ENCODE measurements at regions not wholly inside any gene's neighbourhood (a gene's known extent, or its start where the extent isn't known, plus 50 kb on each side); places are given as distances from the start of the nearest gene placed in this dataset.
"Not testable (repeated sequence)": the region's sequence is repeated elsewhere in the genome, so short reads cannot be mapped to it uniquely, and the experiment has no call there.

DNA sequence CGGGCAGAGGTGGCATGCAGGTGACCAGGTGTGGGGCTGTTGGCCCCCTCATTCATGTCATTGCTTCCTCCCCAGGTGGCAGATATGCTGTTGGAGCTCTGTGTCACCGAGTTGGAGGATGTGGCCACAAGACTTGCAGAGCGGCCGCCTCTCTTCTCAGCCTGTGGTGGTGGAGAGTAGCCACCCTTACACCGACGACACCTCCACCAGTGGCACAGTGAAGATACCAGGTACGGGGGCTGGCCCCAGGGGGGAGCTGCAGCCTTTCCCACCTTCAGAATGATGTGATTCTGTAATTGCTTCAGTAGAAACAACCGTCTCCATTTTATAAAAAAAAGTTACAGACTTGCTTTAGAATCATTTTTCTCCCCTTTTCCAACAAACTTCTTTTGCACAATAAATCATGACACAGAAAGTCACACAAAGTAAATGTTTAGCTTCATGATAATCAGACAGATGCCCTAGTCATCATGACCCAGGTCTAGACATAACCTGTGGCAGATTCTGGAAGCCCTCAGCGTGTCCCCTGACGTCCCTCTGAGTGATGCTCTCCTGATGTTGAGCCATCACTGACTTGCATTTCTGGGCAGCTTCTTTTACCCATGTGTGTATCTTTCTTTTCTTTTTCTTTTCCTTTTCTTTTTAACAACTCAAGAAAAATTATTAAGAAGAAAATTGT, 76.0 kb upstream of the FAN1 start:
- Histone ChIP-seq H3K4me3 (ENCODE audit: low read depth, low read length, poor library complexity, severe bottlenecking) (no peak overlapping the region), H3K4me2 (ENCODE audit: low read length) (no peak overlapping the region), H3K79me2 (ENCODE audit: insufficient read depth, low read depth, low read length) (no peaks in the 10 kb centered on the region), H2AFZ (ENCODE audit: low read length) (no peak overlapping the region), H3K4me1 (ENCODE audit: insufficient read depth, low read length, poor library complexity, severe bottlenecking) (no peaks in the 10 kb centered on the region), H3K36me3 (ENCODE audit: insufficient read depth, low read length) (no peaks in the 10 kb centered on the region), H4K20me1 (ENCODE audit: insufficient read depth, low read length) (no peaks in the 10 kb centered on the region), H3K9me3 (ENCODE audit: low read length) (no peaks in the 10 kb centered on the region), H3K27ac (ENCODE audit: low read depth, low read length, poor library complexity, severe bottlenecking) (no peak overlapping the region), H3K9me2 (ENCODE audit: insufficient read depth, low read length) (no peaks in the 10 kb centered on the region)
- intact Hi-C loops (cut with micrococcal nuclease; ENCODE audit: unreplicated experiment) = no loop called here
- no TSS peak for BruUV-seq (replicated peaks)
- DNase-seq (ENCODE audit: low spot score) = no peak
- CTCF ChIA-PET (ENCODE audit: unreplicated experiment) = no interaction called here
- POLR2A ChIA-PET = no interaction called here
- TF ChIP-seq EZH2phosphoT487 (IDR thresholded peaks at IDR 0.05; ENCODE audit: borderline replicate concordance, low read depth, low read length) = no peak
- TF ChIP-seq, protein P1, sequence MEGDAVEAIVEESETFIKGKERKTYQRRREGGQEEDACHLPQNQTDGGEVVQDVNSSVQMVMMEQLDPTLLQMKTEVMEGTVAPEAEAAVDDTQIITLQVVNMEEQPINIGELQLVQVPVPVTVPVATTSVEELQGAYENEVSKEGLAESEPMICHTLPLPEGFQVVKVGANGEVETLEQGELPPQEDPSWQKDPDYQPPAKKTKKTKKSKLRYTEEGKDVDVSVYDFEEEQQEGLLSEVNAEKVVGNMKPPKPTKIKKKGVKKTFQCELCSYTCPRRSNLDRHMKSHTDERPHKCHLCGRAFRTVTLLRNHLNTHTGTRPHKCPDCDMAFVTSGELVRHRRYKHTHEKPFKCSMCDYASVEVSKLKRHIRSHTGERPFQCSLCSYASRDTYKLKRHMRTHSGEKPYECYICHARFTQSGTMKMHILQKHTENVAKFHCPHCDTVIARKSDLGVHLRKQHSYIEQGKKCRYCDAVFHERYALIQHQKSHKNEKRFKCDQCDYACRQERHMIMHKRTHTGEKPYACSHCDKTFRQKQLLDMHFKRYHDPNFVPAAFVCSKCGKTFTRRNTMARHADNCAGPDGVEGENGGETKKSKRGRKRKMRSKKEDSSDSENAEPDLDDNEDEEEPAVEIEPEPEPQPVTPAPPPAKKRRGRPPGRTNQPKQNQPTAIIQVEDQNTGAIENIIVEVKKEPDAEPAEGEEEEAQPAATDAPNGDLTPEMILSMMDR (conservative IDR thresholded peaks at IDR 0.05; ENCODE audit: low read length) = no peak

DNA sequence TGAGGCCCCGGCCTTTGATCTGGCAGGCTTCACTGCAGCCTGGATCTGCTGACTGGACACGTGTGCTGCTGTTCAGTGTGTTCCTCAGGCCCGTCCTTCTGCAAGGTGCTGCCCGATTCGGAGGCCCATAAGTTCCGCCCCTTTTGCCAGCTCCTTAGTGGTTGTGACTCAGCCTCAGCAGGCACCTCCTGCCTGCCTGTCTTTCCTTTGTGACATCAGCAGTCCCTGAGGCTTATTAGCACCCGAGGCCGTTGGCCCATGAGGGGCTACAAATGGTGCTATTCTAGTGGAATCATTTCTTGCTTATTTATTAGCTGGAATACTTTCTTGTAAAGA, 75.4 kb upstream of the FAN1 start:
- H3K4me1 ChIP-seq (ENCODE audit: insufficient read depth, low read length, poor library complexity, severe bottlenecking); H2AFZ ChIP-seq (ENCODE audit: low read length); H3K9me2 ChIP-seq (ENCODE audit: insufficient read depth, low read length); H3K9me3 ChIP-seq (ENCODE audit: low read length); H3K4me3 ChIP-seq (ENCODE audit: low read depth, low read length, poor library complexity, severe bottlenecking); intact Hi-C loops (cut with micrococcal nuclease; ENCODE audit: unreplicated experiment); BruUV-seq (replicated peaks); H4K20me1 ChIP-seq (ENCODE audit: insufficient read depth, low read length); H3K36me3 ChIP-seq (ENCODE audit: insufficient read depth, low read length); DNase-seq (ENCODE audit: low spot score); H3K4me2 ChIP-seq (ENCODE audit: low read length); H3K27ac ChIP-seq (ENCODE audit: low read depth, low read length, poor library complexity, severe bottlenecking); CTCF ChIA-PET (ENCODE audit: unreplicated experiment); H3K79me2 ChIP-seq (ENCODE audit: insufficient read depth, low read depth, low read length): not testable (repeated sequence)
- POLR2A ChIA-PET = interaction anchor here (0.6 kb wide), 1 partner anchor 91 kb away, joined by 6 read pairs; no protein-coding TSS in a partner anchor

DNA sequence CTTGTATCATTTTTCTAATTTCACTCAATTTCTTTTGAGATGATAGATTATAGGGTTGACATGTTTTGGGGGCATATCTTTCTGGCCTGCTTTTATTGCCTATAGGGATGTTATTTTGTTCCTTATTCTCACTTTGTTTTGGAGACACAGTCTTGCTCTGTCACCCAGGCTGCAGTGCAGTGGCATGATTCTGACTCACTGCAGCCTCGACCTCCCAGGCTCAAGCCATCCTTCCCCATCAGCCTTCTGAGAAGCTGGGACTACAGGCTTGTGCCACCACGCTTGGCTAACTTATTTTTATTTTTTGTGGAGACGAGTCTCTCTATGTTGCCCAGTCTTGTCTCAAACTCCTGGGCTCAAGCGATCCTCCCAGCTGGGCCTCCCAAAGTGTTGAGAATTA, 72.8 kb upstream of the FAN1 start:
- intact Hi-C loops (cut with micrococcal nuclease; ENCODE audit: unreplicated experiment) = no loop called here
- no peak for DNase-seq (ENCODE audit: low spot score)
- H3K27ac ChIP-seq (ENCODE audit: low read depth, low read length, poor library complexity, severe bottlenecking) = no peak overlapping the region
- H3K4me3 ChIP-seq (ENCODE audit: low read depth, low read length, poor library complexity, severe bottlenecking) = no peak overlapping the region
- H2AFZ ChIP-seq (ENCODE audit: low read length) = no peak overlapping the region
- H3K36me3 ChIP-seq (ENCODE audit: insufficient read depth, low read length) = no peaks in the 10 kb centered on the region
- no peaks in the 10 kb centered on the region for H3K9me2 ChIP-seq (ENCODE audit: insufficient read depth, low read length)
- CTCF ChIA-PET (ENCODE audit: unreplicated experiment) = no interaction called here
- H4K20me1 ChIP-seq (ENCODE audit: insufficient read depth, low read length) = no peaks in the 10 kb centered on the region
- H3K79me2 ChIP-seq (ENCODE audit: insufficient read depth, low read depth, low read length) = no peaks in the 10 kb centered on the region
- BruUV-seq (replicated peaks) = no TSS peak
- no peak overlapping the region for H3K4me2 ChIP-seq (ENCODE audit: low read length)
- no peaks in the 10 kb centered on the region for H3K4me1 ChIP-seq (ENCODE audit: insufficient read depth, low read length, poor library complexity, severe bottlenecking)
- no peaks in the 10 kb centered on the region for H3K9me3 ChIP-seq (ENCODE audit: low read length)
- POLR2A ChIA-PET = no interaction called here
- TF ChIP-seq, protein P1 (conservative IDR thresholded peaks at IDR 0.05; ENCODE audit: low read length) = no peak
- no peak for TF ChIP-seq EZH2phosphoT487 (IDR thresholded peaks at IDR 0.05; ENCODE audit: borderline replicate concordance, low read depth, low read length)

DNA sequence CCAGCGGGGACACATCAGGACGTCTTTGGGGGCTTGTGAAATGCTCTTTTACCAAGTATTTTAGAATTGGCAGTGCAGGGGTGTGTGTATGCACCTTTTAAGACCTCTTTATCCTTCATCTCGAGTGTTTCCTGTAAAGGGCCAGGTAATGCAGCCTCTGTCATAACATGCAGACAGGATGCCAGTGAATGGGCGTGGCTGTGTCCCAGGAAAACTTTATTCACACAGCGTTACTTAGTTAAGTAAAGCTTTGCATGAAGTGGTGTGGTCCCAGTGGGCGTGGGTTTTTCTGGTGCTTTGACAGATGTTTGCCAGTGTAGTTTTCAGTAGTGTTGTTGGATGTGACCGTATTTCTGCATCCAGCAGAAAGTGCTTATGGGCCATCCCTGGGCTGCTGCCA, 70.3 kb upstream of the FAN1 start:
- DNase-seq (ENCODE audit: low spot score); H3K79me2 ChIP-seq (ENCODE audit: insufficient read depth, low read depth, low read length); H3K27ac ChIP-seq (ENCODE audit: low read depth, low read length, poor library complexity, severe bottlenecking); H3K36me3 ChIP-seq (ENCODE audit: insufficient read depth, low read length); H3K4me2 ChIP-seq (ENCODE audit: low read length); H2AFZ ChIP-seq (ENCODE audit: low read length); intact Hi-C loops (cut with micrococcal nuclease; ENCODE audit: unreplicated experiment); H3K4me3 ChIP-seq (ENCODE audit: low read depth, low read length, poor library complexity, severe bottlenecking); H4K20me1 ChIP-seq (ENCODE audit: insufficient read depth, low read length); H3K9me2 ChIP-seq (ENCODE audit: insufficient read depth, low read length); H3K9me3 ChIP-seq (ENCODE audit: low read length); H3K4me1 ChIP-seq (ENCODE audit: insufficient read depth, low read length, poor library complexity, severe bottlenecking); BruUV-seq (replicated peaks); POLR2A ChIA-PET: not testable (repeated sequence)
- CTCF ChIA-PET (ENCODE audit: unreplicated experiment) = interaction anchor here (0.6 kb wide), 1 partner anchor 9 kb away, joined by 3 read pairs; no protein-coding TSS in a partner anchor

- DNase-seq (ENCODE audit: low spot score); H3K36me3 ChIP-seq (ENCODE audit: insufficient read depth, low read length); POLR2A ChIA-PET; intact Hi-C loops (cut with micrococcal nuclease; ENCODE audit: unreplicated experiment); H3K9me2 ChIP-seq (ENCODE audit: insufficient read depth, low read length); BruUV-seq (replicated peaks); H3K4me3 ChIP-seq (ENCODE audit: low read depth, low read length, poor library complexity, severe bottlenecking); H3K79me2 ChIP-seq (ENCODE audit: insufficient read depth, low read depth, low read length); CTCF ChIA-PET (ENCODE audit: unreplicated experiment); H3K4me2 ChIP-seq (ENCODE audit: low read length); H4K20me1 ChIP-seq (ENCODE audit: insufficient read depth, low read length); H2AFZ ChIP-seq (ENCODE audit: low read length); H3K9me3 ChIP-seq (ENCODE audit: low read length); H3K27ac ChIP-seq (ENCODE audit: low read depth, low read length, poor library complexity, severe bottlenecking): not testable (repeated sequence)
- peaks cover 24% of the 10 kb centered on the region for H3K4me1 ChIP-seq (ENCODE audit: insufficient read depth, low read length, poor library complexity, severe bottlenecking)
These were observed 62.1 kb upstream of the FAN1 start for GRCh38 chr15:30841639-30842038.
